Kidney tubule cell (primary cell): ENCODE measurements at regions not wholly inside any gene's neighbourhood (a gene's known extent, or its start where the extent isn't known, plus 50 kb on each side); places are given as distances from the start of the nearest gene placed in this dataset.
A peak's percentile ranks its signal among the peaks of the same experiment; 100 is the strongest.
"Not testable (repeated sequence)": the region's sequence is repeated elsewhere in the genome, so short reads cannot be mapped to it uniquely, and the experiment has no call there.

Experiments used
- DNase-seq: peaks from one replicate; pipeline ENCODE4 v3.0.0-alpha.2; 2018; ENCODE audit warnings: low spot score

- DNase-seq = no peak
These were observed 264.9 kb downstream of the CCER1 start for GRCh38 chr12:90690120-90690519.

GRCh38 chr12:90687682-90688081 is 267.3 kb downstream of the CCER1 start:
- DNase-seq = not testable (repeated sequence)

- DNase-seq = no peak
These were observed 271.1 kb downstream of the CCER1 start for GRCh38 chr12:90683871-90684270.

- no peak for DNase-seq
These were observed 272.6 kb downstream of the CCER1 start for GRCh38 chr12:90682398-90682797.

GRCh38 chr12:90679674-90680073 is 275.3 kb downstream of the CCER1 start:
- no peak for DNase-seq

GRCh38 chr12:90677552-90677951 is 277.4 kb downstream of the CCER1 start:
- DNase-seq = no peak

GRCh38 chr12:90677055-90677454 is 277.9 kb downstream of the CCER1 start:
- DNase-seq = no peak

- DNase-seq = no peak
These were observed 279.9 kb downstream of the CCER1 start for GRCh38 chr12:90675106-90675505.

GRCh38 chr12:90672081-90672480 is 282.9 kb downstream of the CCER1 start:
- no peak for DNase-seq

GRCh38 chr12:90663949-90664348 is 291.0 kb downstream of the CCER1 start:
- DNase-seq = not testable (repeated sequence)

GRCh38 chr12:90659060-90659459 is 295.9 kb downstream of the CCER1 start:
- no peak for DNase-seq

GRCh38 chr12:90653040-90653439 is 301.9 kb downstream of the CCER1 start:
- DNase-seq = no peak

- no peak for DNase-seq
These were observed 302.7 kb downstream of the CCER1 start for GRCh38 chr12:90652280-90652679.

GRCh38 chr12:90645181-90645580 is 309.8 kb downstream of the CCER1 start:
- DNase-seq = no peak

GRCh38 chr12:90631591-90632212 is 323.3 kb downstream of the CCER1 start:
- DNase-seq = no peak

GRCh38 chr12:90630006-90630405 is 325.0 kb downstream of the CCER1 start:
- no peak for DNase-seq

GRCh38 chr12:90628213-90628612 is 326.8 kb downstream of the CCER1 start:
- DNase-seq = no peak

- peak; percentile 3 for DNase-seq
These were observed 327.6 kb downstream of the CCER1 start for GRCh38 chr12:90627180-90627896.

GRCh38 chr12:90622431-90622830 is 332.5 kb downstream of the CCER1 start:
- DNase-seq = peak; percentile 18

- DNase-seq = no peak
These were observed 333.0 kb downstream of the CCER1 start for GRCh38 chr12:90621927-90622326.

- DNase-seq = no peak
These were observed 335.0 kb downstream of the CCER1 start for GRCh38 chr12:90619943-90620342.

- DNase-seq = no peak
These were observed 336.4 kb downstream of the CCER1 start for GRCh38 chr12:90618586-90618985.

GRCh38 chr12:90611891-90612290 is 343.1 kb downstream of the CCER1 start:
- DNase-seq = no peak

GRCh38 chr12:90611048-90611447 is 343.9 kb downstream of the CCER1 start:
- no peak for DNase-seq
